ENCODE measurements at regions not wholly inside any gene's neighbourhood (a gene's known extent, or its start where the extent isn't known, plus 50 kb on each side); places are given as distances from the start of the nearest gene placed in this dataset.

GRCh38 chr5:34529581-34530331 is 126.4 kb upstream of the RAI14 start:
- TF ChIP-seq POLR2AphosphoS5 (IDR thresholded peaks at IDR 0.05) = no peak
- TF ChIP-seq CTCF (IDR thresholded peaks at IDR 0.05; ENCODE audit: poor library complexity, severe bottlenecking) = no peak
- TF ChIP-seq EZH2 (IDR thresholded peaks at IDR 0.05; ENCODE audit: borderline replicate concordance, insufficient read depth, low read length, poor library complexity, severe bottlenecking) = no peak
- TF ChIP-seq TAF1 (IDR thresholded peaks at IDR 0.05; ENCODE audit: low read depth) = no peak
- TF ChIP-seq SMC3 (conservative IDR thresholded peaks at IDR 0.05; ENCODE audit: poor library complexity) = no peak

All from neural cell (in vitro differentiated cells).